GM15510 (cell line): ENCODE measurements at regions not wholly inside any gene's neighbourhood (a gene's known extent, or its start where the extent isn't known, plus 50 kb on each side); places are given as distances from the start of the nearest gene placed in this dataset.

Experiments
- POLR2A ChIP-seq: IDR thresholded peaks from 3 replicates; pipeline ENCODE4 v1.6.1; 2011; ENCODE audit warnings: borderline replicate concordance; ENCODE audit not compliant: insufficient read length; ENCODE audit errors: extremely low read depth

DNA sequence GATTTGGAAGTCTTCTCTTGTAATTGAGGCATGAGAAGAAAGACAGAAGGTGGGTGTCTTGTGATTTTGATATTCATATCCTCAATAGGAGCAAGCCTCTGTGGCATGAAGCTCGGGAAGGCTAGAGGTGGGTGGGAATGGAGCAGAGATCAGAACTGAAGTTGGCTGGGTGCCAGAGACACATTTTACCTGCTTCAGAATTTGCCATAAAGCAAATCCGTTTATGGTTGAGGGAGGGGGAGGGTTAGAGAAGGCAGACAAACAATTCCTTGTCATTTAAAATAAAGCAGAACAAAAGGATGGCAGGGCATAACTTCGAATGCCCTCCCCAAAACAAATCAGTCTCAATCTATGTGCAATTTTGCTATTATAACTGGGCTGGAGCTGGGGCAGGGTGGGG, 305.9 kb downstream of the KLF5 start:
- no peak for TF ChIP-seq POLR2A

GRCh38 chr13:73358606-73359095, 299.8 kb downstream of the KLF5 start:
- no peak for TF ChIP-seq POLR2A

DNA sequence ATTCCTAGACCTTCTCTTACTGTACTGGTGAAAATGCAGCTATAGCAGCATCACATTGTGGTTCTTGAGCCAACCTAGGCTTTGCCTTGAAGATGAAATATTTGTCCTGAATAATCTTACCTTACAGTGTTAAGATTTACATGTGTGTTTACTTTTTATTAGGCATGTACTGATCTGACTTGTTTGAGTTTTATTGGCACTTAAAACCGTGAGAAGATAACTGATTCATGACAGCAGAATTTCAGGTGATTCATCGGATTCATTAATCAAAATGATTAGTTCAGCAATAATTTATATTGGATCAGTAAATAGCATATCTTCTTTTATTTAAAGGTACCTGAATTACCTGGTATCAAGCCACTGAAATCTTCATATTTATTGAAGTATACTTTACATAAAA, 296.3 kb downstream of the KLF5 start:
- no peak for TF ChIP-seq POLR2A

GRCh38 chr13:73351730-73352129, 292.9 kb downstream of the KLF5 start:
- TF ChIP-seq POLR2A, result no peak

DNA sequence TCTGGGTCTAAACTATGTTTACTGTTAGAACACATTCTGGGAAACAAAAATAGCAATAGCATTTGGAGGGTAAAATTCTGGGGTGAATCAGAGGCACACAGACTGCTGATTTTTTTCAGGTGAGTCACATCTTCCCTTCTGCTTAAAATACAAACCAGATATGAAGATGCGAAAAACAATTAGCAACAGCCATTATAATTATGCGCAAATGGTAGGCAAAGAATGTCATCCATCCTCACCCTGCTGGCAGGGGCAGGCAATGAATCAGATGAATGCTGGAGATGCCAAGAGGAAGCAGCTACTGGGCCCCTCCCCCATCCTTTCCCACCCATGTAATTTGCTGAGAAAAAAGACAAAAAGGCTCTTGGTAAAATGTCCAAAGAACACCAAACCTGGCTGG, 282.9 kb downstream of the KLF5 start:
- no peak for TF ChIP-seq POLR2A

DNA sequence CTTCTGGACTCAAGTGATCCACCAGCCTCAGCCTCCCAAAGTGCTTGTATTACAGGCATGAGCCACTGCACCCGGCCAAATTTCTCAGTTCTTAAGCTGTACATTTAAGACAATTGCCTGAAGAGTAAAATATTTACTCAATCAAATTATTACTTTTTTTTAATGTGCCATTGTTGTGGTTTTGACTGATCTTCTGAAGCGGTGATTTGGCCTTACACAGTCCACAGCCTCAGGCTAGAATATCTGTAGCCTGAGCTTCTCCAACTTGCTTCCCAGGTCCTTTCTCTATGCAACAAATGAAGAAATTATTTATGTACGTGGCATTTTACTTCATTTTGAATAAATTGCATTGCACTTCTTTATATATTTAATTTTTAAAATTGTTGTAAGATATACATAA, 281.3 kb downstream of the KLF5 start:
- TF ChIP-seq POLR2A, result no peak

DNA sequence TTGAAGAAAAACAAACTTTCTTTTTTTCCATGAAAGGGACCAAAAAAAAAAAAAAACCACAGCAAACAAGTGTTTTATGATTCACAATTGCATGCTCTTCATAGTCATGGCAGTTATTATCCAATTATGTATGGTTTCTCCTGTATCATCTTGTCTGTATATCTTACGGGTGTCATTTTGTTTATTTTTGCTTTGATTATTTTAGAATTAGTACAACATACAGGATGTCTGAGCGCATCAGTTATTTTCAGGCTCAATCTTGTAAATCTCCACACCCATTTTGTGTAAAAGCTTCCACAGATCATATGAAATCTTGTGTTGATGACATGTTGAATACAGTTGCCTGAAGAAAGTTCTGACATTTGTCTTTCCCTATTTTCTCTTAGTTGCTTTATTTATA, 280.3 kb downstream of the KLF5 start:
- no peak for TF ChIP-seq POLR2A

DNA sequence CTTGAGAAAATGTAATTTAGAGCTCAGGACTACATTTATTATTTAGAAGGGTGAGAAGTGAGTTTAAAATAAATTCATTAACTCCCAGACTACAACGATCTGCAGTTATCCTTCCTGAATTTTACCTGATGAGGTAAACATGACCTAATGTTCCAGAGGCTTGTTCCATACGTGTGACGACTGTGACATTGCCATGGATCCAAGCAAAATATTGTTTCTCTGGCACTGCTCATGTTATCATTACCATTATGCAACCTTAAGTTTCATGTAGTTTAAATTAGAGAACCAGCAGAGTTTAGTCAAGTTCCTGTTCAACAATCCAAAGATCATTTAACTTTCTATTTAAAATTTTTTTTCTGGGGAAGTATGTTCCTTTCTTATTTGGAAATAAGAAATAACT, 279.6 kb downstream of the KLF5 start:
- TF ChIP-seq POLR2A, result no peak

DNA sequence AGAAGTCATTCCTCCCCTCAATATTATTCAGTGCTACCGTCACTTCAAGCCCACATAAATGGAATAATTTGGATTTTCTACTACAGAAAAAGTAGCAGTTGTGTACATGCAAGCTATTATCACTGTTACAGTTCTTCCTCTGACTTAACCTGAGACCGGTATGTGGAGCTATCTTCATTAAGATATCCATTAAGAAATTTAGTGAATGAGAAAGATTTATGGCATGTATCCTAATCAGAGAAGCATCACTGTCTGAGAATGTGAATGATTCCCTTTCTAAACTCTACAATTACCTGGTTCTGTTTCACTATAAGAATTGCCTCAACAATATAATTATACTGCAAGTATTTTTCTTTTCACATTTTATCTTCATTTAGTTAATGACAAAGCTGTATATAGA, 278.7 kb downstream of the KLF5 start:
- no peak for TF ChIP-seq POLR2A

- TF ChIP-seq POLR2A, result no peak
Observed at GRCh38 chr13:73336773-73337172, 278.0 kb downstream of the KLF5 start.

DNA sequence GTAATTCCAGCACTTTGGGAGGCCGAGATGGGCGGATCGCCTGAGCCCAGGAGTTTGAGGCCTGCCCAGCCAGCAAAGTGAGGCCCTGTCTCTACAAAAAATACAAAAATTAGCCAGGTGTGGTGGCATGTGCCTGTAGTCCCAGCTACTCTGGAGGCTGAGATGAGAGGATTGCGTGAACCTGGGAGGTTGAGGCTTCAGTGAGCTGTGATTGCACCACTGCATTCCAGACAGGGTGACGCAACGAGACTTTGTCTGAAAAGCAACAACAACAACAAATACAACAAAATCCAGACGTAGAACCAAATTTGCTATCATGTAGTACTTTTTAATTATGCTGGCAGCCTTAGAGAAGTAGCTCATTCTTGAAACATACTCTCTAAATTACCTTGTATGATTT, 277.1 kb downstream of the KLF5 start:
- TF ChIP-seq POLR2A, result no peak

GRCh38 chr13:73335210-73335609, 276.4 kb downstream of the KLF5 start:
- TF ChIP-seq POLR2A, result no peak

DNA sequence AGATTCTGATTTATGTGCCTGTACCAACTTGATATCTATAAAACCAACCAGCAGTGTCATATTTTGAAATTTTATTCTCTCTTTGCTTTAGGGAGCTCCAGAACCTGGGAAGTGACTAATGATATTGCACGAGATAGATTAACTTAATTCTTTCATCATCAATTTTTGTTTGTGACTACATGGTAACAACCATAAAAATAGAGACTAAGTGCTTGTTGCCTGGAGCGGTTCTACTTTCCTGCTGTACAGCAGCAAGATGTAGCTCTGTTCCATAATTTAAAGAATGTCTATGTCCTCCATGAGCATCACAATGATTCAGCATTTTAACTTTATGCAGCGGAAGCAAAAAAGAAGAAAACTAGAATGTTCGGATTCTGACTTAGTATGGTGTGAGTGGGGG, 275.6 kb downstream of the KLF5 start:
- TF ChIP-seq POLR2A, result no peak

GRCh38 chr13:73331556-73331955, 272.8 kb downstream of the KLF5 start:
- TF ChIP-seq POLR2A, result no peak

DNA sequence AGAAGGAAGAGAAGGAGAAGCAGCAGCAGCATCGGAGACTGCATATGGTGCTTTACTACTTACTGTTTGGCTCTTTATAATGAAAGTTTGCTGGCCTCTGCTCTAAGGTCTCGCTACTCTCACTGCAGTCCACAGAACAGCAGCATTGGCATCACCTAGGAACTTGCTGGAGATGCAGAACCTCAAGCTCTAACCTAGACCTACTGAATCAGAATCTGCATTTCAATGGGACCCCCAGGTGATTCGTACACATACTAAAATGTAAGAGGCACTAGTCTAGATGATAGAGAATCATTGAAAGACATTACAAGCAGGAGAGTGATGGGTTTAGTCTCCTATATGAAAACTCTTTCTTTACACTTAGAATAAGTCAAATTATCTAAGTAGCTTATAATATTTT, 270.6 kb downstream of the KLF5 start:
- TF ChIP-seq POLR2A, result no peak

DNA sequence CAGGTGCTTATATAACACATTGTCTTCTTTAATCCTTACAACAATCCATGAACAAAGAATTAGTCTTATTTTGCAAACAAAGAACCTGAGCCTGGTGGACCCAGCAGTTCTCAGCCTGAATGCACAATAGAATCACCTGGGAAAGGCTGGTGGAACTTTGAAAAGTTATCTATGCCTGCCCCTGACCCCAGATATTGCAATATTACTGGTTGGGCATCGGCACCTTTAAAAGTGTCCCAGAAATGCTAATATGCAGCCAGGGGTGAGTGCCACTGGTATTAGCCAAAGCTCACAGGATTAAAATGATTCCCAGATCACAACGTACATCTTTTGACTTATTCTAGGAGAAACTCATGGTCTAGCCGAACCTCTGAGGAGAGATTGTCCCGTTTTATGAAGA, 268.8 kb downstream of the KLF5 start:
- no peak for TF ChIP-seq POLR2A

DNA sequence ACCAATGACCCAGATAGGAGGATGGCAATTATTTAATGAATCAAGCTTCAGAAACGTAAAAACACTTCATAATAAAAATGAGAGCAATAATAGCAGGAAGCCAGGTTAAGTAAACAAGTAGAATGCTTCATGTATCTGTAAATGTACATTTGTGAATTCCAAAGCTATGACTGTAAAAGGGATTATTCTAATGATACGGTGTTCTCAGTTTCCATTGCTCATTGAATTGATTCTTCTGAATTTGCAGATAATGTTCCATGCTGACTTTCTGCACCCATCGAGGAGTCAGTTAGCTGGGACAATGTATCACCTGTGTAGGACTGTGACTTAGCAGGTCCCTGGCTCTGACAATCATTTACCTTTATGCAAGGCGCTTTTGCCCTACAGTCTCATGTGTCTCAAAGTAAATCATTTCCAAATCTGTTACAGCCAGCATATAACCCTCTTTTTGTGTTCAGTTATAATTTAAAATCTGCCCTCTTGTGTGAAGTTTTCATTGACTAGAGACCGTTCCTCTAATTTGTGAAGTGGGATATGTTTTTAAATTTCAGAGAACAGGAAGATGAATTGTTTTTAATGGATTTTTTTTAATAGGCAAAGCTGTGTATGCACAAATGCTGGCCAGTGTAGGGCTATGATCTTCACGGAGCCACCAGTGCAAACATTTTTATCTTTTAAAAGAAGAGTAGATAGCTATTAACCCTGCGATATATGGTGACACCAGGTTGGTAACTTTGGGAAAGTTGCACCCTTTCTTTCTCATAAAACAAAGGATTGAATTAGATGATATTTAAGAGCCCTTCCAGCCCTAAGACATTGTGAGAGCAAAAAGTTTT, 267.1 kb downstream of the KLF5 start:
- TF ChIP-seq POLR2A, result no peak

DNA sequence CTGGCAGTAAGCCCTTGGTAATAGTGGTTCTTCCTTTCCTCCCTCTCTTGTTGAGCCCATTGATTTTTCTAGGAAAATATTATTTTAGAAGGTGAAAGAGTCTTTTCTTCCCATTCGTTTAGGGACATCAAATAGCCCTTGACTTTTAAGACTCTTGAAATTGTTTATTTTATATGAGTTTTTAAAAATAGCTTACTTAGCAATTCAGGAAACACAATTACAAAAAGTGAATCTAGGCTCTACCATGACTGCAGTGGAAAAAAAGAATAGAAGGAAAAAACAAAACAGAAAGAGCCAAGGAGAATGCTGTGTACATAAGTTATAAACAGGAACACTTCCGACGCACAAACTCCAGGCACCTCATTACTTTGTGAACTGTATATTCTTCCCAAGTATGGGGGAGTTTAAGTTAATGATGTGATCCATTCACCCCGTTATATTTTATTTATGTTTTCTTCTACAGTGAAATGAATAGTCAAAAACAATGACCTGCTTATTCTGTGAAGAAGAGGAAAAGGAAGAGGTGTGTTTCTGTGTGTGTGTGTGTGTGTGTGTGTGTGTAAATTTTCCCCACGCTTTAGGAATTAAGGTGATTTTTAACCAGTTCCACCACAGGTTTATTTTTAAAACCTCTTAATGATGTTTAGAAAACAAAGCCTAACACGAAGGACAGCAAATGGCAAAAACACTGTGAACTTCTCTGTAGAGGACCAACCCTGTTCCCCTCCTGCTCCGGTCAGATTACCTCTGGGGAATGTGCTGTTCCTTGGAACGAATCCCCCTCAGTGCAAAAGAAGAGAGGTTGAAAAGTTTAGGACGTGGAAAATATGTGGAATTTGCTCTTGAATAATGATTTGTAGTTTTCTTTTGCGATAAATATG, 266.3 kb downstream of the KLF5 start:
- TF ChIP-seq POLR2A, result no peak
